A673 (cell line): ENCODE measurements at regions not wholly inside any gene's neighbourhood (a gene's known extent, or its start where the extent isn't known, plus 50 kb on each side); places are given as distances from the start of the nearest gene placed in this dataset.

Source experiments
- BruUV-seq: library from RNA; stranded (reverse); fragments of 400-500 nt; replicated peaks from 2 replicates; lab custom pipeline; 2021; lab: Mats Ljungman, UMichigan
- CTCF ChIA-PET: fragments of 300-600 bp; sonication (Branson Sonifier 250); formaldehyde crosslinking; loops from one replicate; lab custom pipeline; 2022; ENCODE audit warnings: antibody characterized with exemption; lab: Charles Lee
- POLR2A ChIA-PET: fragments of 300-600 bp; sonication (Branson Sonifier 250); formaldehyde crosslinking; loops from one replicate; lab custom pipeline; 2022; ENCODE audit warnings: antibody characterized with exemption; ENCODE audit not compliant: low non-redundant PET; lab: Charles Lee
- DNase-seq: peaks from one replicate; pipeline ENCODE4 v3.0.0-alpha.2; 2015; ENCODE audit warnings: low spot score
- H3K27ac ChIP-seq: fragments of 200-600 bp; sonication (generic); 2 replicates; pipeline ENCODE4 v1.5.1; 2016; ENCODE audit warnings: mixed run types, low read depth, mild to moderate bottlenecking, mixed read lengths, antibody characterized with exemption, low read length; ENCODE audit not compliant: poor library complexity, severe bottlenecking
- H3K27me3 ChIP-seq: fragments of 200-600 bp; sonication (generic); replicated peaks from 2 replicates; pipeline ENCODE4 v1.6.1; 2017; ENCODE audit warnings: mixed run types, low read depth, mild to moderate bottlenecking, mixed read lengths, antibody characterized with exemption, low read length; ENCODE audit not compliant: insufficient read depth, poor library complexity
- H3K36me3 ChIP-seq: fragments of 200-600 bp; sonication (generic); 2 replicates; pipeline ENCODE4 v1.6.1; 2016; ENCODE audit warnings: mixed run types, mild to moderate bottlenecking, mixed read lengths, antibody characterized with exemption, low read length; ENCODE audit not compliant: insufficient read depth, poor library complexity, severe bottlenecking
- H3K4me1 ChIP-seq: fragments of 200-600 bp; sonication (generic); 2 replicates; pipeline ENCODE4 v1.6.1; 2017; ENCODE audit warnings: mixed run types, mild to moderate bottlenecking, mixed read lengths, antibody characterized with exemption, low read length; ENCODE audit not compliant: insufficient read depth, poor library complexity, severe bottlenecking
- H3K4me3 ChIP-seq: fragments of 200-600 bp; sonication (generic); 2 replicates; pipeline ENCODE4 v1.5.1; 2016; ENCODE audit warnings: low read depth, mixed run types, mild to moderate bottlenecking, mixed read lengths, low read length; ENCODE audit not compliant: poor library complexity, severe bottlenecking
- H3K9me3 ChIP-seq: fragments of 200-600 bp; sonication (generic); 2 replicates; pipeline ENCODE4 v1.6.1; 2016; ENCODE audit warnings: mixed run types, low read depth, mild to moderate bottlenecking, mixed read lengths, antibody characterized with exemption, low read length; ENCODE audit not compliant: poor library complexity, severe bottlenecking
- CTCF ChIP-seq: fragments of 300-800, 200-600 bp; sonication (generic); conservative IDR thresholded peaks from 2 replicates; pipeline ENCODE4 v1.5.1; 2017; ENCODE audit warnings: low read depth, mild to moderate bottlenecking, antibody characterized with exemption, low read length, moderate library complexity, mixed read lengths
- EZH2 ChIP-seq: fragments of 200-600 bp; sonication (generic); IDR thresholded peaks from 2 replicates; pipeline ENCODE4 v1.6.1; 2017; ENCODE audit warnings: borderline replicate concordance, low read depth, mild to moderate bottlenecking, mixed read lengths, antibody characterized with exemption, low read length; ENCODE audit not compliant: poor library complexity, severe bottlenecking
- intact Hi-C: fragments of 100-400 bp; cut with micrococcal nuclease; formaldehyde crosslinking; loops from one replicate; pipeline ENCODE4 v1.10.0; 2022; ENCODE audit not compliant: unreplicated experiment

GRCh38 chr9:18106006-18106560 is 367.9 kb upstream of the ADAMTSL1 start:
- no peaks in the 10 kb centered on the region for H3K27me3 ChIP-seq
- H3K4me3 ChIP-seq, result no peak overlapping the region
- no peak for DNase-seq
- no peak for TF ChIP-seq CTCF
- TF ChIP-seq EZH2, result no peak
- H3K4me1 ChIP-seq, result no peaks in the 10 kb centered on the region
- ChIA-PET POLR2A (no interaction called here), CTCF (no interaction called here)
- intact Hi-C loops, result no loop called here
- H3K36me3 ChIP-seq, result no peaks in the 10 kb centered on the region
- no peak overlapping the region for H3K27ac ChIP-seq
- BruUV-seq, result no TSS peak
- H3K9me3 ChIP-seq, result no peaks in the 10 kb centered on the region

- no TSS peak for BruUV-seq
Measured at GRCh38 chr9:18109675-18110074, 364.3 kb upstream of the ADAMTSL1 start.

DNA sequence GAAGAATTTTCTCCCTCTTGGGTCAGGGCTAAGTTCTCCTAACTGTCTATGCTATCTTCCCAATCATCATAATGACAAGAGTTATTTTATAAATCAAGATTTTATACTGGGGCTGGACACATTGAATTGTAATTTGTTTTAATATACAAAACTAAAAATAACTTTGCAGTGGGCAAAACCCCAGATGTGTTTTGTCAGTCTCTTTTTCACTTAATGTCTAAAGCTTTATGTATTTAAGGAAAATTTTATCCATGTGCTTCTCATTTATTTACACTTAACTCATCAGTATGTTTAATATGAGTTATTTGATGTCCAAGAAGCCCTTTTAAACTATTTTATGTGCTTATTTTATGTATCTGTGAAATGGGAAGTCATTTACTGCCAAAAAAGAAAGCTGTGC is 362.8 kb upstream of the ADAMTSL1 start:
- DNase-seq, result no peak
- BruUV-seq, result no TSS peak
- no peaks in the 10 kb centered on the region for H3K36me3 ChIP-seq
- H3K9me3 ChIP-seq, result no peaks in the 10 kb centered on the region
- TF ChIP-seq CTCF (no peak), EZH2 (no peak)
- H3K27me3 ChIP-seq, result no peaks in the 10 kb centered on the region
- intact Hi-C loops, result no loop called here
- CTCF ChIA-PET, result no interaction called here
- H3K4me1 ChIP-seq, result no peaks in the 10 kb centered on the region
- POLR2A ChIA-PET, result no interaction called here
- no peak overlapping the region for H3K4me3 ChIP-seq
- H3K27ac ChIP-seq, result no peak overlapping the region

More at GRCh38 chr9:18109675-18110074, 364.3 kb upstream of the ADAMTSL1 start:
- H3K9me3 ChIP-seq, result no peaks in the 10 kb centered on the region
- H3K27me3 ChIP-seq, result no peaks in the 10 kb centered on the region
- POLR2A ChIA-PET, result no interaction called here
- TF ChIP-seq EZH2, result no peak
- no peak for TF ChIP-seq CTCF
- no peaks in the 10 kb centered on the region for H3K4me1 ChIP-seq
- intact Hi-C loops, result no loop called here
- no peaks in the 10 kb centered on the region for H3K36me3 ChIP-seq
- H3K27ac ChIP-seq, result no peak overlapping the region
- no peak for DNase-seq
- CTCF ChIA-PET, result no interaction called here
- no peak overlapping the region for H3K4me3 ChIP-seq
